ENCODE measurements at regions not wholly inside any gene's neighbourhood (a gene's known extent, or its start where the extent isn't known, plus 50 kb on each side); places are given as distances from the start of the nearest gene placed in this dataset.

- no peak for TF ChIP-seq CEBPB (IDR thresholded peaks at IDR 0.05; ENCODE audit: low read depth)
- TF ChIP-seq ZFX (IDR thresholded peaks at IDR 0.05), result no peak
- TF ChIP-seq, protein P1, sequence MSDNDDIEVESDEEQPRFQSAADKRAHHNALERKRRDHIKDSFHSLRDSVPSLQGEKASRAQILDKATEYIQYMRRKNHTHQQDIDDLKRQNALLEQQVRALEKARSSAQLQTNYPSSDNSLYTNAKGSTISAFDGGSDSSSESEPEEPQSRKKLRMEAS (IDR thresholded peaks at IDR 0.05), result no peak
- TF ChIP-seq ZBTB33 (IDR thresholded peaks at IDR 0.05; ENCODE audit: extremely low read depth, insufficient replicate concordance, low read length), result no peak
- TF ChIP-seq EZH2 (IDR thresholded peaks at IDR 0.05), result no peak
- no peak for TF ChIP-seq CBX3 (IDR thresholded peaks at IDR 0.05; ENCODE audit: low read depth)
- no peak for TF ChIP-seq FOSL1 (IDR thresholded peaks at IDR 0.05; ENCODE audit: low read depth)
- TF ChIP-seq RAD21 (IDR thresholded peaks at IDR 0.05; ENCODE audit: low read depth), result no peak
- no peak for TF ChIP-seq EGR1 (IDR thresholded peaks at IDR 0.05; ENCODE audit: low read depth)
Measured at GRCh38 chr2:149858901-149859634, 271.5 kb upstream of the MMADHC start (continued).

DNA sequence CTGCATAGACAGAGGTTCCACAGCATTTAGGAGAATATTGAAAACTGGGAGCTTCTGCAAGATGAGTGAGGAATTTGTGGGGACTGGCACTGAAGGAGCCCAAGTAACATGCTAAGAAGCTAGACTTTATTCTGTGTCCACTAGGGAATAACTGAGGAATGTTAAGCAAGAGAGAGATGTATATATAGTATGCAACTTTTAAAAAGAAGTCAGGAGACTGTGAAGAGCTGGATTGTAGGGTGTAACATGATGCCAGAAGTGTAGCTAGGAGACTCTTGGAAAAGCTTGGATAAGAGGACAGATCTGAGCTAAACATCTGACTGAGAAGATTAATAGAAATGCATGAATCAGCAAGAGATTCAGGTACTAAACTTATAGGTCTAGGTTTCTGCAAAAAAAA is 270.6 kb upstream of the MMADHC start:
- ATAC-seq, result no peak
- POLR2A ChIA-PET, result no interaction called here
- Histone ChIP-seq H3K36me3 (ENCODE audit: control insufficient read depth in 1 of 2, insufficient read depth in 2 of 2, low read length in 2 of 2) (no peaks in the 10 kb centered on the region), H3K9me3 (ENCODE audit: control insufficient read depth in 1 of 2, insufficient read depth in 1 of 2, low read depth in 1 of 2, low read length in 2 of 2) (no peaks in the 10 kb centered on the region), H3K27me3 (ENCODE audit: insufficient read depth, low read length) (no peaks in the 10 kb centered on the region), H2AFZ (ENCODE audit: low read depth, low read length, poor library complexity, severe bottlenecking) (no peak overlapping the region), H3K79me2 (ENCODE audit: insufficient read depth, low read length) (no peaks in the 10 kb centered on the region), H3K27ac (ENCODE audit: low read depth, low read length) (no peak overlapping the region), H4K20me1 (ENCODE audit: insufficient read depth) (no peaks in the 10 kb centered on the region), H3K4me3 (replicated peaks in 1 of 2; ENCODE audit: low read depth in 1 of 2, low read length in 2 of 2) (no peak overlapping the region), H3K9ac (ENCODE audit: low read length) (no peak overlapping the region), H3K4me2 (ENCODE audit: low read length) (no peak overlapping the region), H3K4me1 (ENCODE audit: control insufficient read depth in 1 of 2, insufficient read depth in 2 of 2, low read length in 2 of 2) (no peaks in the 10 kb centered on the region; a peak in 1 of 4 replicates), H3K9me2 (ENCODE audit: insufficient read depth) (no peaks in the 10 kb centered on the region)
- intact Hi-C loops (cut with micrococcal nuclease), result no loop called here
- no peak for DNase-seq (ENCODE audit: low read depth, low spot score)
- CTCF ChIA-PET, result no interaction called here
- BruUV-seq (replicated peaks), result no TSS peak
- RAD21 ChIA-PET (ENCODE audit: low non-redundant PET in 1 of 2, low total read pairs in 2 of 2, uncharacterized antibody in 2 of 2, unreplicated experiment in 2 of 2), result no interaction called here
- no peak for TF ChIP-seq FOSL1 (IDR thresholded peaks at IDR 0.05; ENCODE audit: low read depth)
- TF ChIP-seq, protein P1 (IDR thresholded peaks at IDR 0.05), result no peak
- TF ChIP-seq, protein P2, sequence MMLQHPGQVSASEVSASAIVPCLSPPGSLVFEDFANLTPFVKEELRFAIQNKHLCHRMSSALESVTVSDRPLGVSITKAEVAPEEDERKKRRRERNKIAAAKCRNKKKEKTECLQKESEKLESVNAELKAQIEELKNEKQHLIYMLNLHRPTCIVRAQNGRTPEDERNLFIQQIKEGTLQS (IDR thresholded peaks at IDR 0.05), result no peak
- no peak for TF ChIP-seq ZBTB33 (IDR thresholded peaks at IDR 0.05; ENCODE audit: extremely low read depth, insufficient replicate concordance, low read length)
- TF ChIP-seq POLR2AphosphoS5 (IDR thresholded peaks at IDR 0.05; ENCODE audit: low read depth, low read length), result no peak
- no peak for TF ChIP-seq TCF7L2 (IDR thresholded peaks at IDR 0.05; ENCODE audit: borderline replicate concordance, extremely low read depth, insufficient read depth, insufficient read length)
- TF ChIP-seq POLR2A (IDR thresholded peaks at IDR 0.05; ENCODE audit: borderline replicate concordance, extremely low read depth, insufficient read depth, insufficient read length), result no peak
- TF ChIP-seq, protein P3, sequence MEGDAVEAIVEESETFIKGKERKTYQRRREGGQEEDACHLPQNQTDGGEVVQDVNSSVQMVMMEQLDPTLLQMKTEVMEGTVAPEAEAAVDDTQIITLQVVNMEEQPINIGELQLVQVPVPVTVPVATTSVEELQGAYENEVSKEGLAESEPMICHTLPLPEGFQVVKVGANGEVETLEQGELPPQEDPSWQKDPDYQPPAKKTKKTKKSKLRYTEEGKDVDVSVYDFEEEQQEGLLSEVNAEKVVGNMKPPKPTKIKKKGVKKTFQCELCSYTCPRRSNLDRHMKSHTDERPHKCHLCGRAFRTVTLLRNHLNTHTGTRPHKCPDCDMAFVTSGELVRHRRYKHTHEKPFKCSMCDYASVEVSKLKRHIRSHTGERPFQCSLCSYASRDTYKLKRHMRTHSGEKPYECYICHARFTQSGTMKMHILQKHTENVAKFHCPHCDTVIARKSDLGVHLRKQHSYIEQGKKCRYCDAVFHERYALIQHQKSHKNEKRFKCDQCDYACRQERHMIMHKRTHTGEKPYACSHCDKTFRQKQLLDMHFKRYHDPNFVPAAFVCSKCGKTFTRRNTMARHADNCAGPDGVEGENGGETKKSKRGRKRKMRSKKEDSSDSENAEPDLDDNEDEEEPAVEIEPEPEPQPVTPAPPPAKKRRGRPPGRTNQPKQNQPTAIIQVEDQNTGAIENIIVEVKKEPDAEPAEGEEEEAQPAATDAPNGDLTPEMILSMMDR (IDR thresholded peaks at IDR 0.05 in 2 of 3, conservative IDR thresholded peaks at IDR 0.05 in 1 of 3; ENCODE audit: borderline replicate concordance in 1 of 3, insufficient read depth in 1 of 3, low read depth in 2 of 3, low read length in 2 of 3), result no peak
- no peak for TF ChIP-seq SP1 (IDR thresholded peaks at IDR 0.05; ENCODE audit: low read depth)
- no peak for TF ChIP-seq EZH2phosphoT487 (IDR thresholded peaks at IDR 0.05; ENCODE audit: borderline replicate concordance)
